ENCODE measurements at regions not wholly inside any gene's neighbourhood (a gene's known extent, or its start where the extent isn't known, plus 50 kb on each side); places are given as distances from the start of the nearest gene placed in this dataset.

GRCh38 chr3:13235079-13235478 is 161.8 kb upstream of the IQSEC1 start (continued):
- TF ChIP-seq, protein P1, sequence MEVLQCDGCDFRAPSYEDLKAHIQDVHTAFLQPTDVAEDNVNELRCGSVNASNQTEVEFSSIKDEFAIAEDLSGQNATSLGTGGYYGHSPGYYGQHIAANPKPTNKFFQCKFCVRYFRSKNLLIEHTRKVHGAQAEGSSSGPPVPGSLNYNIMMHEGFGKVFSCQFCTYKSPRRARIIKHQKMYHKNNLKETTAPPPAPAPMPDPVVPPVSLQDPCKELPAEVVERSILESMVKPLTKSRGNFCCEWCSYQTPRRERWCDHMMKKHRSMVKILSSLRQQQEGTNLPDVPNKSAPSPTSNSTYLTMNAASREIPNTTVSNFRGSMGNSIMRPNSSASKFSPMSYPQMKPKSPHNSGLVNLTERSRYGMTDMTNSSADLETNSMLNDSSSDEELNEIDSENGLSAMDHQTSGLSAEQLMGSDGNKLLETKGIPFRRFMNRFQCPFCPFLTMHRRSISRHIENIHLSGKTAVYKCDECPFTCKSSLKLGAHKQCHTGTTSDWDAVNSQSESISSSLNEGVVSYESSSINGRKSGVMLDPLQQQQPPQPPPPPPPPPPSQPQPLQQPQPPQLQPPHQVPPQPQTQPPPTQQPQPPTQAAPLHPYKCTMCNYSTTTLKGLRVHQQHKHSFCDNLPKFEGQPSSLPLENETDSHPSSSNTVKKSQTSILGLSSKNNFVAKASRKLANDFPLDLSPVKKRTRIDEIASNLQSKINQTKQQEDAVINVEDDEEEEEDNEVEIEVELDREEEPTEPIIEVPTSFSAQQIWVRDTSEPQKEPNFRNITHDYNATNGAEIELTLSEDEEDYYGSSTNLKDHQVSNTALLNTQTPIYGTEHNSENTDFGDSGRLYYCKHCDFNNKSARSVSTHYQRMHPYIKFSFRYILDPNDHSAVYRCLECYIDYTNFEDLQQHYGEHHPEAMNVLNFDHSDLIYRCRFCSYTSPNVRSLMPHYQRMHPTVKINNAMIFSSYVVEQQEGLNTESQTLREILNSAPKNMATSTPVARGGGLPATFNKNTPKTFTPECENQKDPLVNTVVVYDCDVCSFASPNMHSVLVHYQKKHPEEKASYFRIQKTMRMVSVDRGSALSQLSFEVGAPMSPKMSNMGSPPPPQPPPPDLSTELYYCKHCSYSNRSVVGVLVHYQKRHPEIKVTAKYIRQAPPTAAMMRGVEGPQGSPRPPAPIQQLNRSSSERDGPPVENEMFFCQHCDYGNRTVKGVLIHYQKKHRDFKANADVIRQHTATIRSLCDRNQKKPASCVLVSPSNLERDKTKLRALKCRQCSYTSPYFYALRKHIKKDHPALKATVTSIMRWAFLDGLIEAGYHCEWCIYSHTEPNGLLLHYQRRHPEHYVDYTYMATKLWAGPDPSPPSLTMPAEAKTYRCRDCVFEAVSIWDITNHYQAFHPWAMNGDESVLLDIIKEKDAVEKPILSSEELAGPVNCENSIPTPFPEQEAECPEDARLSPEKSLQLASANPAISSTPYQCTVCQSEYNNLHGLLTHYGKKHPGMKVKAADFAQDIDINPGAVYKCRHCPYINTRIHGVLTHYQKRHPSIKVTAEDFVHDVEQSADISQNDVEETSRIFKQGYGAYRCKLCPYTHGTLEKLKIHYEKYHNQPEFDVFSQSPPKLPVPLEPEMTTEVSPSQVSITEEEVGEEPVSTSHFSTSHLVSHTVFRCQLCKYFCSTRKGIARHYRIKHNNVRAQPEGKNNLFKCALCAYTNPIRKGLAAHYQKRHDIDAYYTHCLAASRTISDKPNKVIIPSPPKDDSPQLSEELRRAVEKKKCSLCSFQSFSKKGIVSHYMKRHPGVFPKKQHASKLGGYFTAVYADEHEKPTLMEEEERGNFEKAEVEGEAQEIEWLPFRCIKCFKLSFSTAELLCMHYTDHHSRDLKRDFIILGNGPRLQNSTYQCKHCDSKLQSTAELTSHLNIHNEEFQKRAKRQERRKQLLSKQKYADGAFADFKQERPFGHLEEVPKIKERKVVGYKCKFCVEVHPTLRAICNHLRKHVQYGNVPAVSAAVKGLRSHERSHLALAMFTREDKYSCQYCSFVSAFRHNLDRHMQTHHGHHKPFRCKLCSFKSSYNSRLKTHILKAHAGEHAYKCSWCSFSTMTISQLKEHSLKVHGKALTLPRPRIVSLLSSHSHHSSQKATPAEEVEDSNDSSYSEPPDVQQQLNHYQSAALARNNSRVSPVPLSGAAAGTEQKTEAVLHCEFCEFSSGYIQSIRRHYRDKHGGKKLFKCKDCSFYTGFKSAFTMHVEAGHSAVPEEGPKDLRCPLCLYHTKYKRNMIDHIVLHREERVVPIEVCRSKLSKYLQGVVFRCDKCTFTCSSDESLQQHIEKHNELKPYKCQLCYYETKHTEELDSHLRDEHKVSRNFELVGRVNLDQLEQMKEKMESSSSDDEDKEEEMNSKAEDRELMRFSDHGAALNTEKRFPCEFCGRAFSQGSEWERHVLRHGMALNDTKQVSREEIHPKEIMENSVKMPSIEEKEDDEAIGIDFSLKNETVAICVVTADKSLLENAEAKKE (CRISPR knock-in tag; IDR thresholded peaks at IDR 0.05) = no peak
- TF ChIP-seq EZH2phosphoT487 (IDR thresholded peaks at IDR 0.05; ENCODE audit: unreplicated experiment) = no peak
- TF ChIP-seq STAT1 (IDR thresholded peaks at IDR 0.05; ENCODE audit: unreplicated experiment) = no peak
- no peak for TF ChIP-seq ETS1 (IDR thresholded peaks at IDR 0.05)
- no peak for TF ChIP-seq CREB1 (CRISPR knock-in tag; IDR thresholded peaks at IDR 0.05; ENCODE audit: low read depth)
- TF ChIP-seq NANOG (IDR thresholded peaks at IDR 0.05; ENCODE audit: borderline replicate concordance) = no peak

- no peaks in the 10 kb centered on the region for H3K36me3 Mint-ChIP-seq (ENCODE audit: low read depth)
- Histone ChIP-seq H3K4me1 (ENCODE audit: insufficient read depth) (peaks cover 7% of the 10 kb centered on the region; the same call in 1 of the 2 replicates), H3K4me2 (no peak overlapping the region), H3K79me2 (replicated peaks; ENCODE audit: insufficient read depth) (no peaks in the 10 kb centered on the region), H4K20me1 (replicated peaks; ENCODE audit: insufficient read depth) (no peaks in the 10 kb centered on the region), H3K9me2 (ENCODE audit: insufficient read depth) (no peaks in the 10 kb centered on the region), H3K4me3 (no peak overlapping the region), H3K36me3 (ENCODE audit: insufficient read depth) (no peaks in the 10 kb centered on the region), H2AFZ (no peak overlapping the region), H3F3A (replicated peaks; ENCODE audit: low read depth) (no peaks in the 10 kb centered on the region), H3K27ac (ENCODE audit: low read depth) (no peak overlapping the region), H3K27me3 (ENCODE audit: insufficient read depth) (no peaks in the 10 kb centered on the region)
- H3K27me3 Mint-ChIP-seq (ENCODE audit: insufficient read depth, low read depth, poor library complexity) = peaks cover 9% of the 10 kb centered on the region
- H3K9me3 Mint-ChIP-seq = no peaks in the 10 kb centered on the region
- H3K4me3 Mint-ChIP-seq = no peak overlapping the region
- ATAC-seq = no peak
- no peak for DNase-seq (ENCODE audit: low spot score)
- peaks cover 30% of the 10 kb centered on the region for H3K4me1 Mint-ChIP-seq
- no peak overlapping the region; the same call in 1 of the 2 replicates for H3K27ac Mint-ChIP-seq
- TF ChIP-seq EZH2phosphoT487 (IDR thresholded peaks at IDR 0.05; ENCODE audit: unreplicated experiment) = no peak
- TF ChIP-seq POLR2AphosphoS5 (IDR thresholded peaks at IDR 0.05; ENCODE audit: low read depth) = no peak
- TF ChIP-seq ETS1 (IDR thresholded peaks at IDR 0.05) = no peak
- no peak for TF ChIP-seq CREB1 (CRISPR knock-in tag; IDR thresholded peaks at IDR 0.05; ENCODE audit: low read depth)
- TF ChIP-seq, protein P1 (CRISPR knock-in tag; IDR thresholded peaks at IDR 0.05) = no peak
These were observed 161.4 kb upstream of the IQSEC1 start for GRCh38 chr3:13234666-13235065.
